GM18858 (cell line): ENCODE measurements at regions not wholly inside any gene's neighbourhood (a gene's known extent, or its start where the extent isn't known, plus 50 kb on each side); places are given as distances from the start of the nearest gene placed in this dataset.
"Not testable (repeated sequence)": the region's sequence is repeated elsewhere in the genome, so short reads cannot be mapped to it uniquely, and the experiment has no call there.

ENCODE experiments used
- ATAC-seq: cut with Tn5 transposase; IDR thresholded peaks from one replicate; pipeline ENCODE4 v1.9.1; 2021; ENCODE audit not compliant: unreplicated experiment

DNA sequence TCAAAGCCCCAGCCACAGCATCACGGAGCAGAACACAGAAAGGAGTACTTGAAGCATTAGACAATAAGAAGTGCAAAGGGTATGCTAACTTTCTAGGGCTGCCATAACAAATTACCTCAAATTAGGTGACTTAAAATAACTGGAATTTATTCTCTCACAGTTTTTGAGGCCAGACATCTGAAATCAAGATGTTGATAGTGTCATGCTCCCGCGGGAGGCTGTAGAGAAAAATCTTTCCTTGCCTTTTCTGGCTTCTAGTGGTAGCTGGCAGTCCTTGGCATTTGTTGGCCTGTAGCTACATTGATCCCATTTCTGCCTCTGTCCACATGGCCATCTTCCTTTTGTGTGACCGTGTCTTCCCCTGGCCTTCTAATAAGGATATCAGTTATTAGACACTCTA lies 51.9 kb upstream of the SPDL1 start:
- ATAC-seq, result no peak

DNA sequence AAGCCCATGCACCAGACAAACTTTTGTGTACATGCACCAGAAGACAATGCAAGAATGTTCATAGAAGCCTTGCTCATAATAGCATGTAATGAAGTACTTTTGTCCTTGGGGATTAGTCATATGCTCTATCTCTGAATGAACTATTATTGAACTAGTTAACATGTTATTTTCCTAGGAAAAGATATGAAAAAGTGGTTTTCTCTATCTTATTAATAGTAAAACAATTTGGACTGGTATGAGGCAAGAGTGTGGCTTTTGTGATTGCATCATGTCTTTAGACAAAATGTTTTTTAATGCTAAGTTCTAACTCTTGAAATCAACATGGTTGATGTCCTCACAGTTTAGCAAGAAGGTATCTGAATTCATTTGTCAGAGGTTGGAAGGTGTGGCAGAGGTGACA lies 55.7 kb upstream of the SPDL1 start:
- no peak for ATAC-seq

DNA sequence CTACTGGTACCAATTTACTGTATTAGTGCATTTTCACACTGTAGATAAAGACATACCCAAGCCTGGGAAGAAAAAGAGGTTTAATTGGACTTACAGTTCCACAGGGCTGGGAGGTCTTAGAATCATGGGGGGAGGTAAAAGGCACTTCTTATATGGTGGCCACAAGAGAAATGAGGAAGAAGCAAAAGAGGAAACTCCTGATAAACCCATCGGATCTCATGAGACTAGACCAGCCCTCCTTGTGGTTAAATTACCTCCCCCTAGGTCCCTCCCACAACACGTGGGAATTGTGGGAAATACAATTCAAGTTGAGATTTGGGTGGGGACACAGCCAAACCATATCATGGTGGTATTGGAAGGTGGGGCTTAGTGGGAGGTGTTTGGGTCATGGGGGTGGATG lies 56.5 kb upstream of the SPDL1 start:
- ATAC-seq, result no peak

DNA sequence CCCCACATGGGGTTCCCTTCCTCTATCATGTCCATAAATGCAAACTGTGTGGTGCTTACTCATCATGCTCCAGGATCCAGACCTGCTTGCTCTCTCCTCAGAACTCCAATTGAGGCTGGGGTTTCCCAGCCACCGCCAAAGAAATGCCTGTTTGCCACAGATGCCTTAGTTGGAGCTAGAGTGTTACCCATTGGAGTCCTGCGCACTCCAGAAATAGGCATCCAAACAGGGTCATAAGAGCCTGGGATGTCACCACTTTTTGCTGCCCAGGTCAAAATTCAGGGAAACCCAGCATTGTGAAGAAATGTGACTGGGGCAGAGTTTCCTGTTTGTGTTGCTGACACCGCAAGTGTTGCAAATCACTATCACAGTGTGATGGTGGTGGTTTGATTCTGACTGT lies 60.7 kb upstream of the SPDL1 start:
- no peak for ATAC-seq

DNA sequence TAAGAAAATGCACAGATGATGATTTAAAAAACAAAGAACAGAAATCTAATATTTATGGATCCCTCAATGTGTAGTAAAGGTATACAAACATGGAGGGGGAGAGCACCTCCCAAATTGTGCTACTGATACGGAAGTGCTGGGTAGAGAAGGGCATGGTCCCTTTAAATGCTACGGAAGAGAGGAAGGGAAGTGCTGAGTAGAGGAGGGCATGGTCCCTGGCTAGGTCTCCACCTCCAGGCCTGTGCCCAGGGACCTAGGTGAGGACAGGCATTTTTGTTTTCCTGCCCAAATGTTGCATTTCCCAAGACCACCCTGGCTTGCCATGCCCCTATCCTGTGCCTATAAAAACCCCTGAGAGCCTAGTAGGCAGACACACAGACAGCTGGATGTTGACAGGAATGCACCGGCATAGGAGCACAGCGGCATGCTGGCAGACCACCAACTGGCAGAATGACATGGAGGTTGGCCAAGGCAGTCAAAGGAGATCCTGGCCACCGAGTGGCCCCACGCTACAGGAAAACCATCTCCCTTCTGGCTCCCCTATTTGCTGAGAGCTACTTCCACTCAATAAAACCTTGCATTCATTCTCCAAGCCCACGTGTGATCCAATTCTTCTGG lies 62.1 kb upstream of the SPDL1 start:
- no peak for ATAC-seq

DNA sequence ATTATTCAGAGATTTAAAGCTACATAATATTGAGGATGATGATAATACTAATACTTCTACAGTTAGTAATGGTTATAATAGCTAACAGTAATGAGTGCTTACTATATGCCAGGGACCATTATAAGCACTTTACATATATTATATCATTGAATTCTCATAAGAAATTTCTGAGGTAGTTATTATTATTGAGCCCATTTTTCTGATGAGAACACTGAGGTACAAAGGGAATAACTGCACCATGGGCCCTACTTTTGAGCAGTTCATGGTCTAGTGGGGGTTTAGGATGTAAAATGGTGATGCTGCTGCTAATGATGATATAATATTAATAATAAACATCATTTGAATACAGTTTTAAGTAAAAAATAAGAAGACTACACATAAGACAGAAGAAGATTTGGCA lies 64.2 kb upstream of the SPDL1 start:
- no peak for ATAC-seq

DNA sequence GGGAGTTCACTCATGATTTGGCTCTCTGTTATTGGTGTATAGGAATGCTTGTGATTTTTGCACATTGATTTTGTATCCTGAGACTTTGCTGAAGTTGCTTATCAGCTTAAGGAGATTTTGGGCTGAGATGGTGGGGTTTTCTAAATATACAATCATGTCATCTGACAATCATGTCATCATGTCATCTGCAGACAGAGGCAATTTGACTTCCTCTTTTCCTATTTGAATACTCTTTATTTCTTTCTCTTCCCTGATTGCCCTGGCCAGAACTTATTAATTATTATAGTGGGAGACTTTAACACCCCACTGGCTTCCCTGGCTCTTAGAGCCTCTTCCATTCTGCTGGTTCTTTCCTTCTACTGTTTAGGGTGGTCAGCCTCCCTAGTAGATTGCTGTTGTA lies 64.8 kb upstream of the SPDL1 start:
- not testable (repeated sequence) for ATAC-seq

DNA sequence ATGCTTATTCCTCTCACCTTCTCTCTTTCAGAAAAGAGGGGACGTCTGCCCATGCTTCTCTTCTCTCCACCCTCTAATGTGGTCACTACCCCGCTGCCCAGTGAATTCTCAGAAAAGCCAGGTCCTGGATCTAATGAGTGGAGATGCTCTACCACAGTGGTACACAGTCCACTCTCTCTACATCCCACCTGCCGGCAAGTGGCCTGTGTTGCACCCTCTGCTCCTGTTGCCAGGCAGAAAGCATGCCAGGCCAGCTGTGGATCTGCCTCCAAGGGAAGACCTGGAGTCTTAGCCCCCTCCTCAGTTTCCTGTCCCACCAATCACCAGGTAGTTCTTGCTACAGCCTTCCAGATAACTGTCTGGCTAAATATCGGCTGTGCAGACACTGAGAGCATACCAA lies 71.2 kb upstream of the SPDL1 start:
- no peak for ATAC-seq

DNA sequence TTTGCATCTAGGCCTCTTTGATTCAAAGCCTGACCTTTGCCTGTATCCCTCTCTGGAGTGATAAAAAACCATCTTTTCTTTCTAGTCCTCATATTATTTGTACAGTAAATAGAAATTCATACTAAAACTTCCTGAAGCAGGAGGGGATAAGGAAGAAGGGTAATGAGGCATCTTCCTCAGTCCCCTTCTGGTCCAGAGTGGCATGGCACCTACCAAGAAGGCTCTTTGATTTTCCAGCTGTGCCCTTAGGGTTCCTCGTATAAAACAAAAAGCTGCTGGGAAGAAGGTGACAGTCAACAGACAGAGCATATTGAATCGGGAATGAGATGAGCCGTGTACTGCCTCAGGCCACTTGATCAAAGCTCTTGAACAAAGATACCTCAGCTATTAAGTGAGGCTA lies 71.9 kb upstream of the SPDL1 start:
- no peak for ATAC-seq

DNA sequence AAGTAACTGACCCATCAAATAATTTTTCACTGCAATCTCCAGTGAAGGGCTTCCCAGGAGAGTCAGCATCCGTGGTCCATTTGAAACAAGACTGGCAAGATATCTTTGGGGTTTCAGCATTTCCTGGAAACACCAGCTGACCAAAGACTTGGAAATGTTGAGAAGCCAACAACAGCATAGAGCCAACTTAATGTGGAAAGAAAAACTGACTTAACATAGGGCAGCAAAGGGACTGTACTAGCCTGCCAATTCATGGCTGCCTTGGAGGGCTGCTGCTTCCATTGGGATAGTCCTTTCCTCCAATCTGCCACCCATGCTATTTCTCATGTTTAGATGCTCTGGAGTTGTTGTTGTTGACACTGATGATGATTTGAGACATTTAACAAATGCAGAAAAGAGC lies 76.5 kb upstream of the SPDL1 start:
- no peak for ATAC-seq

DNA sequence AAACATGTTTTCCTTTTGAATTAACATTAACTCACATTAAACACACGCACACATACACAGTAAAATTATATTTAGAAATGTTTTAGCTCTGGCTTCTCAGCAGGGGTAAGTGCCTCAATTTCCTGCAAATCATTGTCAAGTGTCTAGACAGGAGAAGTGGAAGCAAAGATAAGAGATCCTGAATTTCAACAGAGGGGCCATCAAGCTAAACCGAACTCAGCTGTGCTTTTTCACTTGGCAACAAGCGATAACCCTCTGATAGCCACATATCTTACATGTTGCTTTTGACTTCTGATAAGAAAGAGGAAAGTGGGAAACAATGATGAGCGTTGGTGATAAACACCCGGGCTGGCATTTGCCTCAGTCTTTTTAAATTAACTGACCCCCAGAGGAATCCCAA lies 79.7 kb upstream of the SPDL1 start:
- ATAC-seq, result no peak

DNA sequence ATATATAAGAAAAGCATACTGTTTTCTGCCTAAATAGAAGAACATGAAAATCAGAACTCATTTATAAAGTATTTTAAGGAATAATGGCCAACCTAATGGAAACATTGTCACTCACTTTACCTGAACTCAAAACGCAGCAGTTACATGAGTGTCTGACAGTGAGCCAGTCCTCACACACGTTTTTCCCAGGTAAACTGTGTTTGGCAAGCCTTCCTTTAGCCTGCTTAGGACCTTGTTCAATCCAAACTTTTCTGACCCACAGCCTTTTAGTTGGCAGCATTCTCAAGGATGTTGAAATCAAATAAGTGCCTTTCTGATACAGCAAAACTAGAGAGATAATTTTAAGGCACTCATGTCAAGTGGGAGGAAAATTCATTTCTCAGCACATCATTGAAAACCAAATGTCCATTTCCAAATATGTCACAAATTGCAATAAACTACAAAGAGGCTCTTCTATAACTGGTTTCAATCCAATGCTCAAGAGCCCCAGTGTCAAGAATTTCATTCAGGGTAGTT lies 83.5 kb upstream of the SPDL1 start:
- no peak for ATAC-seq

DNA sequence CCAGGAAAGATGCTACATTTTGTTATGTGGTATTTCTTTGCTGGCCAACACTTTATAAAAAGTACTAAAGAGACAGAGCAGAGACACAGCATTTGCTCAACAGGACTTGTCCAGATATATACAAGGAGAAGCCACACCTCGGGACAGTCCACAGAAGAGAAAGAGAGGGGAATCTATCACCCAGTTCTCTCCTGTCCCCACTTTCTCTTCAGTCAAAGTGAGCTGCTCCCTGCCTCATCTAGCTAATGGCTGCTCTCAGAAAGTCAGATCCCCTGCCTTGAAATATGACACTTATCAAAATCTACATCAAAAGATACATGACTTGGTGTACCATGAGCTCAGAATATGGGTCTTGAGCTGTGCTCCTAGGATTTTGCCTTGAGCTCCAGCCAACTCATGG lies 86.7 kb upstream of the SPDL1 start:
- no peak for ATAC-seq

DNA sequence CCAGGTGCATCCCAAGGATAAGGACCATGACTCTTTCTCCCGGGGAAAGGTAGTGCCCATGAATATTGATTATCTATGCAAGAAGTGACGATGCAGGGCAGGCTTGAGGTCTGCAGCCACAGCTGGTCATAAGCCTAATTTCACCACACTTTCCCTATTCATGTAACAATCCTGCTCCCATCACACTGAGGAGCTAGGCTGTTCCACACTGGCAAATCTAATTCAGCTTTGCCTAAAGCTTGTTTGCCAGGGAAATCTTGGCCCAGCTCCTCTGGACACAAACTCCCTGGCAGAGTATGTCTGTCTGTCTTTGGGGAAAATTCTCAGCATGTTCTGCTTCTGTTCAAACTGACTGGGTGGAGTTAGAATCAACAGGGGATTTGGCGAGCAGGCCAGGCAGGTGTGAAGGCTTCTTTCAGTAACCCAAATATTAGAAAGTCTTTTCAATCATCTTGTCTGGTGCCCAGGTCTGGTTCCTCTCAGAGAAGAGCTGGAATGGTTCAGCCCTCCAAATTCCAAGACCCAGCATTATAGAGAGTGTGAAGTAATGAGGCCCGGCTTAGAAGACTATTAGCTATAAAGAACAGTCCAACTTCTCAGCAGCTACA lies 88.5 kb upstream of the SPDL1 start:
- ATAC-seq, result no peak

DNA sequence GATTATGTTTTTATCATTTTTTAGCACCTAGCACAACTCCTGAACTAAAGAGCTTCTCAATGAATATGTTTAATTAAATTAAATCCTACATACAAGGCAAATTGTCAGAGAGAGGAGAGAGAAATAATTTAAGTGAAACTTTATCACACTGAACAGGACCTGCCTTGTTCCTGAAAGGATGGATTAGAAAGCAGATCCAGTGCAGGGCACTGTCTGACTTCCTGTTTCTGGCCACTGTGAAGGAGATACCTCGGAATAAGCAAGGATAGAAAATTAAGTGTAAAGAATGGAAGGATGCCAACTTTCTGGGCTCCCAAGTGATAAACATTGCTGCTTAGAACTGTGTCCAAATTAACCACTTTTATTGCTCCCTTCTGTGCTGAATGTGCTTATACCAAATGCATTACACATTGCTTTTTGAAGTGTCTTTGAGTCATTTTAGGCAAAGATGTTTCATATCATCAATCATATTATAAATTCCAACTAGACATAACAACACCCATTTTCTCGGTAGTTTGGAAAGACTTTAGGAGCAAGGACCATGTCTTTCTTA lies 89.1 kb upstream of the SPDL1 start:
- ATAC-seq, result no peak

DNA sequence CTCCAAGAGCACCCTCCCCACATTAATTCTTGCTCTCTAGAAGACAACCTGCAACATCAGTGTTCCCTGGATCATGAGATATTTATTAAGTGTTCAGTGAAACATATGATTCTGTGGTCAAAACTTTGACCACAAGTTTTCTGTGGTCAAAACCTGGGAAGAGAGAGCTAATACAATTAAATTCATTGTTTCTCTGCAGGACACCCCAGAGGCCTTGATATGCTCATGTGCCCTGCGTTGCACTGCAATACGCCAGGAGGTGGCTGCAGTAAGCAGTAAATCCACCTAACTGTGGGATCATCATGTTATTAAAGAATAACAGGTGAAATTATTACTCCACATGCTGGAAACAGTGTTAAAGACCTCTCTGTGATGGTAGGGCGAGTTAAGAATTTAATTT lies 109.3 kb upstream of the SPDL1 start:
- ATAC-seq, result no peak

DNA sequence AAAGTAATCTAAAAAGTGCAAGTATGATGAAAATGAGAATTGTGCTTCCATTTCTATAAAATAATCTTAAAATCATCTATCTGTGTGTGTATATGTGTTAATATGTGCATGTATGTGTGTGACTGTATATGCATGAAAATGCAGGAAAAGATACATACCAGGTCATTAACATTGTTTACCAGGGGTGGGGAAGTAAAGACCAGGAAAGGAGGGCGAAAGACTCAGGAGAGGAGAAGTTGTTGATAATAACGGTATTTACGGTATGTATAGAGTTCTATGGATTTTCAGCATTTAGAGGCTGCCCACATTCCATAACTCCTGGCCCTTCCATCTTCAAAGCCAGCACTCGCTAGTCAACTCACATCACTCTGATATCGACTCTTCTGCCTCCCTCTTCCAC lies 111.0 kb upstream of the SPDL1 start:
- no peak for ATAC-seq

DNA sequence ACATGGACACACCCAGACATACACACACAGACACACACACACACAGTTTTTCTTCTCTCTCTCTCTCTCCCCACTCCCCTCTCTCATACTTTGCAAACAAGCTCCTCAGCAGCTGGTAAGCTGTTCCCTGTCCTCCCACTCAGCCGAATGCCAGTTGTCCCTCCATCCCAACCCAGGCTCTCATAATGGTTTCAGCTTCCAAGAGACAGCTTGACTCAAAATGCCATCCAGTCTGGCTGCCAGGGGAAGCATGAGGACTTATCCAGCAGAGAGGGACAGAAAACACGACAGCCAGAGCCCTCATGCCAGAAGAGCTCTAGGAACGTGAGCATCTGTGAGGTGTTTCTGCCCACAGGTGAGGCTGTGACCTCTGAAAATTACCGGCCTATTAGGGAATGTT lies 112.6 kb upstream of the SPDL1 start:
- ATAC-seq, result no peak

DNA sequence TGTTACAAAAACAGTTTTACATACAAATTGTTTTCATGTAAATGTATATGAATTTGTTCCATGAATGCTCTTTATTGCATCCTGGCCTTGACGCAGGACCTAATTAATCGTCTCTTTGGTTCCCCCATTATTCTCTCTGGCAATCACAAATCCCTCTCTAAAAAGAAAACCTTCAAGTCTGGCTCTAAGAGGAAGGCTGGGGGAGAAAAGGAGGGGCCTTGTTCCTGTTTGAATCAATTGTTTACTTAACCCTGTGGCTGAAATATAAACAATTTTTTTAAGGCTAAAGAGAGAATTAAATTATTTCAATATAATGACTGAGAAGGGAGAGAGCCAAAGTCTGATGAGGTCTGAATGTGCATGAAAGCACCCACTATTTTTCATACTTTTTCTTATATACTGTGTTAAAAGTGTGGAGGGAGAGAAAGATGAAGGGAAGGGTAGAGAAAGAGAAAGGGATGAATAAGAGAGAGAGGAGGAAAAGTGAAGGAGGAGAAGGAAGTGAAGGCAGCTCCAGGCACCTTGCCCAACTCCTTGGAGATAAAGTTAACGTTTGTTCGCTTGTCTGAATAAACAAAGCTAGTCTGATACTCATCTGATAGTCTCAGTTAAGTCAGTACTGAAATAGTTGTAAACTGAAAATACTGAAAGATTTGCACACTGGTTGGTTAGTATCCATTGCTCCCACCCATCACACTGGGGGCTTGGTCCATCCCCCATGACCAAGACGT lies 116.4 kb upstream of the SPDL1 start:
- no peak for ATAC-seq

DNA sequence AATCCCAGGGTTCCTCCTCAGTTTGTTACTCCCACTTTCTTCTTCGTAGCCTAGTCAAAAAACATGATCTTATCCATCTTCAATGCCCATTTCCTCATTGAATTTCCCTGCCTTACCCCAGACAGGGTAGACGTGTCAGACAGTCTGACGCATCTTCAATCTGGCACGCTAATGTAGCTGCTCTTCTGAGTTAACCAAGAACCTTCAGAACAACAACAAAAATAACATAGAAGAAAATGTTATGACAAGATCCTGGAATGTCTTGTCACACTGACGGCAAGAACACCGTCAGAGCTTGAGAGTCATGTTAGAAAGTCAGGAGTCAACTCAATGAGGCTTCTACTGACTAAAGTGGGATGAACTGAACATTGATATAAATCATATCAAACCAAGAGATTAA lies 122.7 kb upstream of the SPDL1 start:
- ATAC-seq, result no peak

DNA sequence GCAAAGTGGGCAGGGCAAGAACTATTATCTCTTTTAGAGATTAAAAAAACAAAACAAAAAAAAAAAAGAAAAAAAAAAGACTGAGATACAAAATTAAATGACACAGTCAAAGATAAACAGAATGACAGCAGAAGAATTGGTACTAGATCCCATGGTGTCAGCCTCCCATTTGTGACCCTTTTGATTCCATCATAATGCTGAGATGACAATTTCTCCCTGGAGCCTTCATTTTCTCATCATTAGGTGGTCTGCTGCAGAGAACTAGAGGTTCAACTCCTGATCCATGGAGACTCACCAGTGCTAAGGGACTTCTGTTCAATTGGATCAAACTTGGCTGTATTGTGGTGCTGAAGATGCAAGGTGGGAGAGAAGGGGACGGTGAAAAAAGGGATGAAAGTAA lies 123.5 kb upstream of the SPDL1 start:
- ATAC-seq, result no peak

DNA sequence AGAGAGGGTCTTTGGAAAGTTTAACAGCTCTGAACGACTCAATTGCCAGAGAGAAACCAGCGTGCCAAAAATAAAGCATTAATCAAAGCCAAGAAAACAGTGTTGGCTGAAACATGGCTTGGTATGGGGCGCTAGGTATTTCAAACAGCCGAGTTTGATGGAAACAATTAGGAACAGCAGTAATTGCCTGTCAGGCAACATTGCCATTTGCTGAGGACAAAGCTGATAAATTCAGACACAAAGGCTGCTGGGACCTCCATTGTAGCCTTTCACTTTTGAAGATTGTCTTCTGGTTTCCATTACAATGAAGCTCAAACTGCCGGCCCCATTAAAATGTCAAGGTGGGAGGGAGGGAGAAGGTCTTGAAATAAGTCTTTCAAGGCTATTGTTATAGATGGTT lies 125.4 kb upstream of the SPDL1 start:
- ATAC-seq, result no peak
